MM.1S (cell line): ENCODE measurements at regions not wholly inside any gene's neighbourhood (a gene's known extent, or its start where the extent isn't known, plus 50 kb on each side); places are given as distances from the start of the nearest gene placed in this dataset.

Source experiments
- EZH2 ChIP-seq: fragments of 300-600 bp; sonication (generic); optimal IDR thresholded peaks from 2 replicates; pipeline ENCODE3; 2017; ENCODE audit warnings: low read depth, mild to moderate bottlenecking, antibody characterized with exemption, low read length, mixed read lengths
- EZH2phosphoT487 ChIP-seq: fragments of 300-600 bp; sonication (generic); IDR thresholded peaks from 2 replicates; pipeline ENCODE4 v1.6.1; 2018; ENCODE audit warnings: antibody characterized with exemption, low read length
- TF ChIP-seq, protein P1 (sequence below): fragments of 300-600 bp; sonication (generic); IDR thresholded peaks from 2 replicates; pipeline ENCODE4 v1.5.1; 2016; ENCODE audit warnings: antibody characterized with exemption, low read length, mixed read lengths

- TF ChIP-seq, protein P1, sequence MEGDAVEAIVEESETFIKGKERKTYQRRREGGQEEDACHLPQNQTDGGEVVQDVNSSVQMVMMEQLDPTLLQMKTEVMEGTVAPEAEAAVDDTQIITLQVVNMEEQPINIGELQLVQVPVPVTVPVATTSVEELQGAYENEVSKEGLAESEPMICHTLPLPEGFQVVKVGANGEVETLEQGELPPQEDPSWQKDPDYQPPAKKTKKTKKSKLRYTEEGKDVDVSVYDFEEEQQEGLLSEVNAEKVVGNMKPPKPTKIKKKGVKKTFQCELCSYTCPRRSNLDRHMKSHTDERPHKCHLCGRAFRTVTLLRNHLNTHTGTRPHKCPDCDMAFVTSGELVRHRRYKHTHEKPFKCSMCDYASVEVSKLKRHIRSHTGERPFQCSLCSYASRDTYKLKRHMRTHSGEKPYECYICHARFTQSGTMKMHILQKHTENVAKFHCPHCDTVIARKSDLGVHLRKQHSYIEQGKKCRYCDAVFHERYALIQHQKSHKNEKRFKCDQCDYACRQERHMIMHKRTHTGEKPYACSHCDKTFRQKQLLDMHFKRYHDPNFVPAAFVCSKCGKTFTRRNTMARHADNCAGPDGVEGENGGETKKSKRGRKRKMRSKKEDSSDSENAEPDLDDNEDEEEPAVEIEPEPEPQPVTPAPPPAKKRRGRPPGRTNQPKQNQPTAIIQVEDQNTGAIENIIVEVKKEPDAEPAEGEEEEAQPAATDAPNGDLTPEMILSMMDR: peak; percentile 38
- TF ChIP-seq EZH2: no peak
- no peak for TF ChIP-seq EZH2phosphoT487
These were observed 117.2 kb upstream of the ESR1 start for GRCh38 chr6:151690303-151690702.
